GM21390 (cell line): ENCODE measurements at regions not wholly inside any gene's neighbourhood (a gene's known extent, or its start where the extent isn't known, plus 50 kb on each side); places are given as distances from the start of the nearest gene placed in this dataset.

Experiments used
- ATAC-seq: cut with Tn5 transposase; IDR thresholded peaks from one replicate; pipeline ENCODE4 v1.9.1; 2021; ENCODE audit not compliant: unreplicated experiment

- ATAC-seq = no peak
These were observed 301.0 kb downstream of the PTEN start for GRCh38 chr10:88164471-88164870.

- no peak for ATAC-seq
These were observed 302.4 kb downstream of the PTEN start for GRCh38 chr10:88165849-88166271.

- ATAC-seq = no peak
These were observed 305.0 kb downstream of the PTEN start for GRCh38 chr10:88168171-88169036.

- ATAC-seq = no peak
These were observed 305.6 kb downstream of the PTEN start for GRCh38 chr10:88169037-88169319.

GRCh38 chr10:88170628-88171027 is 307.2 kb downstream of the PTEN start:
- no peak for ATAC-seq

- ATAC-seq = no peak
These were observed 308.7 kb downstream of the PTEN start for GRCh38 chr10:88172159-88172558.

- no peak for ATAC-seq
These were observed 311.0 kb downstream of the PTEN start for GRCh38 chr10:88174391-88174790.

- no peak for ATAC-seq
These were observed 315.3 kb downstream of the PTEN start for GRCh38 chr10:88178758-88179157.

GRCh38 chr10:88179831-88180230 is 316.4 kb downstream of the PTEN start:
- ATAC-seq = no peak

GRCh38 chr10:88181902-88182600 is 318.6 kb downstream of the PTEN start:
- ATAC-seq = no peak

- ATAC-seq = no peak
These were observed 319.1 kb downstream of the PTEN start for GRCh38 chr10:88182601-88182930.

- ATAC-seq = no peak
These were observed 321.3 kb downstream of the PTEN start for GRCh38 chr10:88184543-88185297.

- no peak for ATAC-seq
These were observed 322.4 kb downstream of the PTEN start for GRCh38 chr10:88185830-88186229.

- no peak for ATAC-seq
These were observed 322.9 kb downstream of the PTEN start for GRCh38 chr10:88186335-88186734.

GRCh38 chr10:88187472-88187871 is 324.0 kb downstream of the PTEN start:
- no peak for ATAC-seq

- no peak for ATAC-seq
These were observed 326.7 kb downstream of the PTEN start for GRCh38 chr10:88190123-88190522.

GRCh38 chr10:88190540-88191235 is 327.3 kb downstream of the PTEN start:
- ATAC-seq = no peak

- ATAC-seq = no peak
These were observed 329.6 kb downstream of the PTEN start for GRCh38 chr10:88193018-88193417.

GRCh38 chr10:88194041-88194887 is 330.8 kb downstream of the PTEN start:
- no peak for ATAC-seq

GRCh38 chr10:88194961-88195367 is 331.5 kb downstream of the PTEN start:
- no peak for ATAC-seq
